NCI-H2029 (cell line): ENCODE measurements at regions not wholly inside any gene's neighbourhood (a gene's known extent, or its start where the extent isn't known, plus 50 kb on each side); places are given as distances from the start of the nearest gene placed in this dataset.
"Not testable (repeated sequence)": the region's sequence is repeated elsewhere in the genome, so short reads cannot be mapped to it uniquely, and the experiment has no call there.

Experiments
- DNase-seq: peaks from one replicate; lab custom pipeline; 2025; lab: John Stamatoyannopoulos, UW

- no peak for DNase-seq
Measured at GRCh38 chr7:69190025-69190424, 408.2 kb upstream of the AUTS2 start.

GRCh38 chr7:69190763-69191162 is 407.5 kb upstream of the AUTS2 start:
- DNase-seq = no peak

- DNase-seq = no peak
Measured at GRCh38 chr7:69192134-69192533, 406.1 kb upstream of the AUTS2 start.

GRCh38 chr7:69193061-69193460 is 405.2 kb upstream of the AUTS2 start:
- DNase-seq = no peak

- DNase-seq = no peak
Measured at GRCh38 chr7:69196593-69196992, 401.7 kb upstream of the AUTS2 start.

GRCh38 chr7:69198250-69198649 is 400.0 kb upstream of the AUTS2 start:
- DNase-seq = no peak

GRCh38 chr7:69199041-69199440 is 399.2 kb upstream of the AUTS2 start:
- no peak for DNase-seq

GRCh38 chr7:69199661-69200060 is 398.6 kb upstream of the AUTS2 start:
- DNase-seq = no peak

GRCh38 chr7:69203871-69204270 is 394.4 kb upstream of the AUTS2 start:
- DNase-seq = no peak

- DNase-seq = no peak
Measured at GRCh38 chr7:69204943-69205342, 393.3 kb upstream of the AUTS2 start.

- DNase-seq = no peak
Measured at GRCh38 chr7:69205581-69205980, 392.7 kb upstream of the AUTS2 start.

GRCh38 chr7:69208276-69208675 is 390.0 kb upstream of the AUTS2 start:
- no peak for DNase-seq

GRCh38 chr7:69208848-69209247 is 389.4 kb upstream of the AUTS2 start:
- DNase-seq = no peak

GRCh38 chr7:69211336-69211735 is 386.9 kb upstream of the AUTS2 start:
- DNase-seq = no peak

- no peak for DNase-seq
Measured at GRCh38 chr7:69211739-69212138, 386.5 kb upstream of the AUTS2 start.

GRCh38 chr7:69213878-69214277 is 384.4 kb upstream of the AUTS2 start:
- no peak for DNase-seq

- DNase-seq = not testable (repeated sequence)
Measured at GRCh38 chr7:69215516-69215915, 382.8 kb upstream of the AUTS2 start.

- no peak for DNase-seq
Measured at GRCh38 chr7:69217516-69218350, 380.5 kb upstream of the AUTS2 start.

GRCh38 chr7:69218576-69218975 is 379.7 kb upstream of the AUTS2 start:
- DNase-seq = no peak

- no peak for DNase-seq
Measured at GRCh38 chr7:69219381-69219780, 378.9 kb upstream of the AUTS2 start.

GRCh38 chr7:69225259-69225943 is 372.9 kb upstream of the AUTS2 start:
- no peak for DNase-seq

GRCh38 chr7:69228212-69228811 is 370.0 kb upstream of the AUTS2 start:
- no peak for DNase-seq
